ENCODE measurements at regions not wholly inside any gene's neighbourhood (a gene's known extent, or its start where the extent isn't known, plus 50 kb on each side); places are given as distances from the start of the nearest gene placed in this dataset.

DNA sequence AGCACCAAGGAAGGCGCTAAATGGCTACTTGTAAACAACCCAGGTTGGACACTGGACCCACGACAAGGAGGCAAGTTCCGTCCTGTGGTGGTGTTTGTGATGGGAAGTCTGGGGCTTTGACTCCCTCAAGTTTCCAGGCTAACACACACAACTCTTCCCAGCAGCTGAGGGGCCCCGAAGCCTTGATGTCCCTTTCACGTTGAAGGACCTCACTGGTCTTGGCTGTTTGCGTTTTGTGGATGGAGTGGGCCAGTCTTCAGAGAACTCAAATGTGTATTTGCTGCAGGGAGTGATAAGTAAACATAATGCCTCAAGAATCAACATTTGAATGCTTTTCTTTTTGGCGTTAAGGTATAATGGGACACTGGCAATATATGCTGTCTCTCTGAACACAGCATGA lies 199.2 kb downstream of the TM9SF2 start:
- TF ChIP-seq SIN3A (IDR thresholded peaks at IDR 0.05; ENCODE audit: borderline replicate concordance, insufficient read depth, low read length) (no peak), FOXP2 (optimal IDR thresholded peaks at IDR 0.05; ENCODE audit: borderline replicate concordance, extremely low read depth, extremely low read length, insufficient read depth) (no peak), POLR2AphosphoS5 (IDR thresholded peaks at IDR 0.05; ENCODE audit: low read depth, low read length) (no peak), TAF1 (IDR thresholded peaks at IDR 0.05; ENCODE audit: borderline replicate concordance, insufficient read depth, low read length) (no peak)

Measured in PFSK-1 (cell line).